NT2/D1 (cell line): ENCODE measurements at regions not wholly inside any gene's neighbourhood (a gene's known extent, or its start where the extent isn't known, plus 50 kb on each side); places are given as distances from the start of the nearest gene placed in this dataset.

Experiments used
- YY1 ChIP-seq: IDR thresholded peaks from 2 replicates; pipeline ENCODE4 v1.6.1; 2011; ENCODE audit not compliant: insufficient read length, insufficient read depth
- ZNF274 ChIP-seq: IDR thresholded peaks from 2 replicates; pipeline ENCODE4 v1.6.1; 2011; ENCODE audit warnings: mild to moderate bottlenecking, low read depth, low read length

DNA sequence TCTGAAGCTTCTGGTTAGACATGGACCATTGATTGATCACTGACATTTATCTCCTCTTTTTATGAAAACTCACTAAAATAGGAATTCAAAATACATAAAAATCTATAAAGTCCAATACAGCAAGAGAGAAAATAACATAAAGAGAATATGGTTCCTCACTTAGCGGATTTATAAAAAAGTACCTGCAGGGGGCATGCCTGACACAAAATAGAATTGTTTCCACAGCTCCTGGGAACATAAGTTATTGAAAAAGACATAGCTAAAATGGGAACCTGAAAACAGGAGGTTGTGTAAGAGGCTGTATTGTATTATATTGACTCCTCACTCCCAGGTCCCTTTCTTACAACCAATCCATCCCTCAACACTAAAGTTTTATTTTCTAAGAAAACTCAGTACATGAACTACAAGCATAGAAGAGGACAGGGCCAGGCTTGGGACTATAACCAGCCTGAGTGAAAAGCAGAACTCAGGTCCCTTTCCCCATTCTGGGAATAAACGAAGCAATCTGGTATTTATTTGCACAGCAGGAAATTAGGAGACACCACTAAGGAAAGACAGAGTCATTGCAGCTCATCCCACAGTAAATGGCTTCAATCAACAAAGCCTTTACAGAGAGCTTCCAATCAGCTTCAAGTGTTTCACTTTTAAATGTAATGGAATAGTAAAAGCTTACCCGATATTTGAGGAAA lies 121.1 kb upstream of the NDST4 start:
- no peak for TF ChIP-seq ZNF274
- TF ChIP-seq YY1, result no peak
